DOHH2 (cell line): ENCODE measurements at regions not wholly inside any gene's neighbourhood (a gene's known extent, or its start where the extent isn't known, plus 50 kb on each side); places are given as distances from the start of the nearest gene placed in this dataset.

Experiments
- H3F3A ChIP-seq: fragments of 200-600 bp; sonication (generic), shearing (Covaris generic); 2 replicates; pipeline ENCODE4 v1.6.0; 2016; ENCODE audit warnings: antibody characterized with exemption, mild to moderate bottlenecking; ENCODE audit not compliant: control insufficient read depth, insufficient read depth
- H3K27ac ChIP-seq: fragments of 200-600 bp; sonication (generic); 2 replicates; pipeline ENCODE4 v1.5.1; 2014; ENCODE audit warnings: low read depth, mild to moderate bottlenecking, low read length, moderate library complexity
- H3K27me3 ChIP-seq: fragments of 200-600 bp; sonication (generic); 2 replicates; pipeline ENCODE4 v1.6.1; 2014; ENCODE audit warnings: mild to moderate bottlenecking, low read length, mixed read lengths; ENCODE audit not compliant: control insufficient read depth
- H3K36me3 ChIP-seq: fragments of 200-600 bp; sonication (generic); 2 replicates; pipeline ENCODE4 v1.6.1; 2014; ENCODE audit warnings: mild to moderate bottlenecking, low read length, moderate library complexity, mixed read lengths; ENCODE audit not compliant: control insufficient read depth
- H3K4me1 ChIP-seq: fragments of 200-600 bp; sonication (generic); 2 replicates; pipeline ENCODE4 v1.6.1; 2014; ENCODE audit warnings: mild to moderate bottlenecking, low read length, mixed read lengths; ENCODE audit not compliant: control insufficient read depth
- H3K4me2 ChIP-seq: fragments of 200-600 bp; sonication (generic); 2 replicates; pipeline ENCODE4 v1.6.0; 2014; ENCODE audit warnings: mild to moderate bottlenecking, low read length, moderate library complexity
- H3K4me3 ChIP-seq: fragments of 200-600 bp; sonication (generic); 2 replicates; pipeline ENCODE4 v1.5.1; 2014; ENCODE audit warnings: mild to moderate bottlenecking, low read length, mixed read lengths
- H3K79me2 ChIP-seq: fragments of 200-600 bp; sonication (generic); 2 replicates; pipeline ENCODE4 v1.6.1; 2014; ENCODE audit warnings: mild to moderate bottlenecking, low read length, mixed read lengths; ENCODE audit not compliant: control insufficient read depth
- H3K9me2 ChIP-seq: fragments of 200-600 bp; sonication (generic); replicated peaks from 2 replicates; pipeline ENCODE4 v1.6.1; 2014; ENCODE audit warnings: mild to moderate bottlenecking, low read length, mixed read lengths; ENCODE audit not compliant: control insufficient read depth
- H3K9me3 ChIP-seq: fragments of 200-600 bp; sonication (generic); 2 replicates; pipeline ENCODE4 v1.6.1; 2014; ENCODE audit warnings: antibody characterized with exemption, low read length, mixed read lengths; ENCODE audit not compliant: control insufficient read depth, insufficient read depth
- H4K20me1 ChIP-seq: fragments of 200-600 bp; sonication (generic); 2 replicates; pipeline ENCODE4 v1.6.0; 2014; ENCODE audit warnings: low read depth, mild to moderate bottlenecking, antibody characterized with exemption, low read length, moderate library complexity; ENCODE audit not compliant: control insufficient read depth, insufficient read depth
- EZH2phosphoT487 ChIP-seq: fragments of 200-600 bp; sonication (generic); IDR thresholded peaks from 2 replicates; pipeline ENCODE4 v1.6.1; 2017; ENCODE audit warnings: borderline replicate concordance, mild to moderate bottlenecking, antibody characterized with exemption, low read length, moderate library complexity, mixed read lengths
- TF ChIP-seq, protein P1 (sequence below): fragments of 200-600 bp; sonication (generic); IDR thresholded peaks from one replicate; pipeline ENCODE4 v1.5.1; 2014; ENCODE audit warnings: antibody characterized with exemption, mild to moderate bottlenecking, low read depth, low read length; ENCODE audit not compliant: poor library complexity, severe bottlenecking

DNA sequence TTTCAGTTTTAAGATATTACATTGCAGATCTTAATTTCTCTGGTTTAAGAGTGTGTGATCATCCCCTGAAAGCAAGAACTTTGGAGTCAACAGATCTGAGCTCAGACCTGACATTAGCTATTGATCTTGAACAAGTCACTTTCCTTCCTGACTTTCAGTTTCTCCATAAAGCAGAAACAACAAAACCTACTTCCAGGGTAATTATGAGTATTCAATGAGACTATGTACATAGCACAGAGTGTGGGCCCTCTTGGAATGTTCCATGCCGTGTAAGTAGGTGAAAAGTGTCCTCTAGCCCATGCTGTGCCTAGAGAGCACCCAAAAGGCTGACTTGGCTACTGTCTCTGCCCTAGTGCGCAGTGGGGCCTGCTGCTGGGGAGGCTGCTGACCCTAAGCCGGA lies 188.0 kb upstream of the RPL34 start:
- H4K20me1 ChIP-seq, result no peaks in the 10 kb centered on the region
- H3K9me3 ChIP-seq, result no peaks in the 10 kb centered on the region
- no peaks in the 10 kb centered on the region for H3F3A ChIP-seq
- H3K27ac ChIP-seq, result no peak overlapping the region
- H3K4me2 ChIP-seq, result no peak overlapping the region
- TF ChIP-seq EZH2phosphoT487, result no peak
- no peak overlapping the region for H3K4me3 ChIP-seq
- no peaks in the 10 kb centered on the region for H3K27me3 ChIP-seq
- no peaks in the 10 kb centered on the region for H3K9me2 ChIP-seq
- H3K79me2 ChIP-seq, result no peaks in the 10 kb centered on the region
- H3K36me3 ChIP-seq, result no peaks in the 10 kb centered on the region
- no peaks in the 10 kb centered on the region for H3K4me1 ChIP-seq

DNA sequence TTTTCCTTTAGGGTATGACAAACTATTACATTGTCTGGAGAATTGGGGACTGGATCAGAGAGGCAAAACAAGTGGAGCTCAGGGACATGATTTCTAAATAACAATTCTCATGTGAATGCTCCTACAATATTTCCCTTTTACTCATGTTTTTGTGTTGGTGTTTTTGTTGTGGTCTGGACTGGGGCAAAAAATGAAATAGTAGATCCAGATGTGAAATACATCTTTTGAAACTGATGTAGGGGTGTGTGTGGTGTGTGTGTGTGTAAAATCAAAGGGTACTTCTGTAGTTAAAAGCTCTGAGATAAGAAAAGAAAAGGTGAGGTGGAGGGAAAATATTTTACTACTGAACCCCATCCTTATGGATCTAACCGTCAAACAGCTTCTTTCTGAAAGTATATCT lies 188.4 kb upstream of the RPL34 start:
- no peaks in the 10 kb centered on the region for H3K4me1 ChIP-seq
- H3K4me2 ChIP-seq, result no peak overlapping the region
- no peaks in the 10 kb centered on the region for H3K27me3 ChIP-seq
- no peaks in the 10 kb centered on the region for H3K79me2 ChIP-seq
- H3K9me3 ChIP-seq, result no peaks in the 10 kb centered on the region
- H4K20me1 ChIP-seq, result no peaks in the 10 kb centered on the region
- no peaks in the 10 kb centered on the region for H3F3A ChIP-seq
- no peaks in the 10 kb centered on the region for H3K36me3 ChIP-seq
- TF ChIP-seq, protein P1, sequence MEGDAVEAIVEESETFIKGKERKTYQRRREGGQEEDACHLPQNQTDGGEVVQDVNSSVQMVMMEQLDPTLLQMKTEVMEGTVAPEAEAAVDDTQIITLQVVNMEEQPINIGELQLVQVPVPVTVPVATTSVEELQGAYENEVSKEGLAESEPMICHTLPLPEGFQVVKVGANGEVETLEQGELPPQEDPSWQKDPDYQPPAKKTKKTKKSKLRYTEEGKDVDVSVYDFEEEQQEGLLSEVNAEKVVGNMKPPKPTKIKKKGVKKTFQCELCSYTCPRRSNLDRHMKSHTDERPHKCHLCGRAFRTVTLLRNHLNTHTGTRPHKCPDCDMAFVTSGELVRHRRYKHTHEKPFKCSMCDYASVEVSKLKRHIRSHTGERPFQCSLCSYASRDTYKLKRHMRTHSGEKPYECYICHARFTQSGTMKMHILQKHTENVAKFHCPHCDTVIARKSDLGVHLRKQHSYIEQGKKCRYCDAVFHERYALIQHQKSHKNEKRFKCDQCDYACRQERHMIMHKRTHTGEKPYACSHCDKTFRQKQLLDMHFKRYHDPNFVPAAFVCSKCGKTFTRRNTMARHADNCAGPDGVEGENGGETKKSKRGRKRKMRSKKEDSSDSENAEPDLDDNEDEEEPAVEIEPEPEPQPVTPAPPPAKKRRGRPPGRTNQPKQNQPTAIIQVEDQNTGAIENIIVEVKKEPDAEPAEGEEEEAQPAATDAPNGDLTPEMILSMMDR, result no peak
- no peak for TF ChIP-seq EZH2phosphoT487
- H3K27ac ChIP-seq, result no peak overlapping the region
- no peak overlapping the region for H3K4me3 ChIP-seq
- H3K9me2 ChIP-seq, result no peaks in the 10 kb centered on the region

DNA sequence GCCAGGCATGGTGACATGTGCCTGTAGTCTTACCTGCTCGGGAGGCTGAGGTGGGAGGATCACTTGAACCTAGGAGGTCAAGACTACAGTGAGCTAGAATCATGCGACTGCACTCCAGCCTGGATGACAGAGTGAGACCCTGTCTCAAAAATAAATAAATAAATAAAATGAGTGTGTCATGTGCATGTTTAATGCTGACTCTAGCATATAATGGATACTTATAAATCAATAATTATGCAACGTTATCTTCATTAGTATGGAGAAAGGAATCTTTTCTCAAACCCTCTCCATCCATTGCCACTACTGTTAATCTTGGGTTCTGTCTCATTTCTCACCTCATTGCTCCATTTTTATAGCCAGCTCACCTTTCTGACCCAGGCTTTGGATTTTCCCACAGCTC lies 189.5 kb upstream of the RPL34 start:
- H4K20me1 ChIP-seq, result no peaks in the 10 kb centered on the region
- no peak overlapping the region for H3K4me3 ChIP-seq
- H3K36me3 ChIP-seq, result no peaks in the 10 kb centered on the region
- H3K27me3 ChIP-seq, result no peaks in the 10 kb centered on the region
- H3K27ac ChIP-seq, result no peak overlapping the region
- no peaks in the 10 kb centered on the region for H3K9me2 ChIP-seq
- H3K4me1 ChIP-seq, result no peaks in the 10 kb centered on the region
- TF ChIP-seq, protein P1, result no peak
- no peak for TF ChIP-seq EZH2phosphoT487
- no peak overlapping the region for H3K4me2 ChIP-seq
- H3K9me3 ChIP-seq, result no peaks in the 10 kb centered on the region
- no peaks in the 10 kb centered on the region for H3F3A ChIP-seq
- no peaks in the 10 kb centered on the region for H3K79me2 ChIP-seq

DNA sequence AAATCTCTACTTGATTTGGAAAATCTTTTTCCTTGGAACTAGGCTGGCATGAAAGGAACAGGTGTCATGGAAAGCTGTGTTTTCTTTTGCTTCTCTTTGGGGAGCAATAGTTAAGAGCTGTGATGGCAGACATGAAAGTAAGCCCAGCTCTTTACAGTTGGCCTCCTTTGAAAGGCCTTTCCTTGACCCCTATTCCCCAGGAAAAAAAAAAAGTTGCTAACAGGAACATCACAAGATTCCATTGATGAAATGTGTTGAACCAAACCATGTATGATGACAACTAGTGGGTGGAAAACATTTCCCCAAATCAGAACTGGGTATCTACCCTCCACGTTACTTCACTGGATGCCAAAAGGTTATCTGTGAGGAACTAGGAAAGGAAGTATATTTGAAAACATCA lies 190.7 kb upstream of the RPL34 start:
- H3K79me2 ChIP-seq, result no peaks in the 10 kb centered on the region
- H3K9me2 ChIP-seq, result no peaks in the 10 kb centered on the region
- H3K27me3 ChIP-seq, result no peaks in the 10 kb centered on the region
- H3K9me3 ChIP-seq, result no peaks in the 10 kb centered on the region
- H3K4me2 ChIP-seq, result no peak overlapping the region
- TF ChIP-seq EZH2phosphoT487, result no peak
- TF ChIP-seq, protein P1, result no peak
- H3K4me1 ChIP-seq, result no peaks in the 10 kb centered on the region
- no peaks in the 10 kb centered on the region for H3F3A ChIP-seq
- H3K36me3 ChIP-seq, result no peaks in the 10 kb centered on the region
- H4K20me1 ChIP-seq, result no peaks in the 10 kb centered on the region
- no peak overlapping the region for H3K27ac ChIP-seq
- H3K4me3 ChIP-seq, result no peak overlapping the region
